ENCODE measurements at regions not wholly inside any gene's neighbourhood (a gene's known extent, or its start where the extent isn't known, plus 50 kb on each side); places are given as distances from the start of the nearest gene placed in this dataset.

- TF ChIP-seq SUZ12 (IDR thresholded peaks at IDR 0.05; ENCODE audit: extremely low read depth, insufficient read depth, insufficient read length) (no peak), YY1 (IDR thresholded peaks at IDR 0.05; ENCODE audit: insufficient read depth, insufficient read length) (no peak), ZNF274 (IDR thresholded peaks at IDR 0.05; ENCODE audit: low read depth, low read length) (no peak)
Measured at GRCh38 chr10:121648493-121648892, 50.2 kb upstream of the FGFR2 start.

Measured in NT2/D1 (cell line).